ENCODE measurements at regions not wholly inside any gene's neighbourhood (a gene's known extent, or its start where the extent isn't known, plus 50 kb on each side); places are given as distances from the start of the nearest gene placed in this dataset.

DNA sequence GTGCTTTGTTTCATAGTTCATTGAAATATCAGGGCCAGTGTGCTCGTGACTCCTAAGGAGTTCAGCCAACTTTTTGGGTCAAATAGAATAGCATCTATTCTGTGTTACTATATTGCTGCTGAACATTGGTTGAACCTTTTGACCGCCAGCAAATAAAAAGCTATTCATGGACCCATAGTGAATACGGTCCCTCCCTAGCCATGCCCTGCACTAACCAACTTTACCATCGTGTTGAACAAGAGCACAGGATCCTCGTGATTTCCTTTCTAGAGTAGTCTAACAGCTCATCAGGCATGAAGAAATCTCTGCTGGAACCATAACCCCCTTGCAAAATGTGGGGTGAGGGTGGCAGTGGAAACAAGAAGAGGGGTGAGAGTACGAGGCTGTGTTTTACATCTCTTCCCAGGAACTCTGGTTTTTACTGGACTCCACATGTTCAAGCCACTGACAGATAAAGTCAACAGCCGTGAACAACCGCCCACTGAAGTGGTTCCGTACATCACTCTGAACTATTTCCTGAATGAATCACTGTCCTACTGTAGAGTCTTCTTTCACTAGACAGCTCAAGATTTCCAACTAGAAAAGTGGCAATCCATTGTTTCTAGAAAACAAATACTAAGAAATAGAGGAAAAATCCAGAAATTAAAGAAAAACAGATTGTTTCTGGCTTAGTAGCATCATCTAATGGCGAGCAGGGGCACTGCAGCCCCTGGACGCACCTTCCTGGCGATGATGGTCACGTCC, 70.1 kb upstream of the SPATA31E1 start:
- Histone ChIP-seq H3K9me3 (no peaks in the 10 kb centered on the region), H3K4me3 (no peak overlapping the region), H3K27ac (no peak overlapping the region), H3K36me3 (replicated peaks in 1 of 2; ENCODE audit: insufficient read depth in 1 of 2, low read depth in 2 of 2) (no peaks in the 10 kb centered on the region), H3K4me1 (no peaks in the 10 kb centered on the region), H3K27me3 (no peaks in the 10 kb centered on the region)
- peak in 3 of 4 donors; percentile 34 to 50 (median 37) for DNase-seq
- ATAC-seq: peak; percentile 47
- intact Hi-C loops (cut with DNase I): loop anchor here (5.0 kb wide), 1 partner anchor 130 kb away; no protein-coding TSS in a partner anchor
- WGBS, 2 donors: 36% methylated on average over 13 of the region's 13 CpGs
- no peak for TF ChIP-seq POLR2A (IDR thresholded peaks at IDR 0.05)
- TF ChIP-seq, protein P1, sequence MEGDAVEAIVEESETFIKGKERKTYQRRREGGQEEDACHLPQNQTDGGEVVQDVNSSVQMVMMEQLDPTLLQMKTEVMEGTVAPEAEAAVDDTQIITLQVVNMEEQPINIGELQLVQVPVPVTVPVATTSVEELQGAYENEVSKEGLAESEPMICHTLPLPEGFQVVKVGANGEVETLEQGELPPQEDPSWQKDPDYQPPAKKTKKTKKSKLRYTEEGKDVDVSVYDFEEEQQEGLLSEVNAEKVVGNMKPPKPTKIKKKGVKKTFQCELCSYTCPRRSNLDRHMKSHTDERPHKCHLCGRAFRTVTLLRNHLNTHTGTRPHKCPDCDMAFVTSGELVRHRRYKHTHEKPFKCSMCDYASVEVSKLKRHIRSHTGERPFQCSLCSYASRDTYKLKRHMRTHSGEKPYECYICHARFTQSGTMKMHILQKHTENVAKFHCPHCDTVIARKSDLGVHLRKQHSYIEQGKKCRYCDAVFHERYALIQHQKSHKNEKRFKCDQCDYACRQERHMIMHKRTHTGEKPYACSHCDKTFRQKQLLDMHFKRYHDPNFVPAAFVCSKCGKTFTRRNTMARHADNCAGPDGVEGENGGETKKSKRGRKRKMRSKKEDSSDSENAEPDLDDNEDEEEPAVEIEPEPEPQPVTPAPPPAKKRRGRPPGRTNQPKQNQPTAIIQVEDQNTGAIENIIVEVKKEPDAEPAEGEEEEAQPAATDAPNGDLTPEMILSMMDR (IDR thresholded peaks at IDR 0.05): peak; percentile 77 to 97 (median 90)

- no peaks in the 10 kb centered on the region for H3K4me1 ChIP-seq
- H3K9me3 ChIP-seq: no peaks in the 10 kb centered on the region
- H3K27ac ChIP-seq: no peak overlapping the region
- H3K4me3 ChIP-seq: no peak overlapping the region
- H3K27me3 ChIP-seq: no peaks in the 10 kb centered on the region
- 34 to 41% methylated on average over 7 of the region's 7 CpGs for WGBS, 2 donors
- ATAC-seq (no peak), DNase-seq (no peak)
- TF ChIP-seq, protein P1 (IDR thresholded peaks at IDR 0.05): no peak
- no peak for TF ChIP-seq POLR2A (IDR thresholded peaks at IDR 0.05)
- H3K36me3 ChIP-seq (replicated peaks in 1 of 2; ENCODE audit: insufficient read depth in 1 of 2, low read depth in 2 of 2): no peaks in the 10 kb centered on the region
- intact Hi-C loops (cut with DNase I): loop anchor here (5.0 kb wide), 1 partner anchor 131 kb away; no protein-coding TSS in a partner anchor
Observed at GRCh38 chr9:87813119-87813463, 69.6 kb upstream of the SPATA31E1 start.

DNA sequence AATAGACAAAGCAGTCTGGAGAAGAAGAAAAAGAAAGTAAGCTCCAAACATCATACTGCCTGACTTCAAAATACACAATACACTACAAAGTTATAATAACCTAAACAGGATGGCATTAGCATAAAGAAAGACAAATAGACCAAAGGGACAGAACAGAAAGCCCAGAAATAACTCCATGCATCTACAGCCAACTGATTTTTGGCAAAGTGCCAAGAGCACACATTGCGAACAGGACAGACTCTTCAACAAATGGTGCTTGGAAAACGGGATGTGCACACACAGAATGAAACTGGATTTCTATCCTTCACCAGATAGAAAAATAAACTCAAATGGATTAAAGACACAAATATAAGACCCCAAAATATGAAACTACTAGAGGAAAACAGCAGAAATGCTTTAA, 66.6 kb upstream of the SPATA31E1 start:
- no peaks in the 10 kb centered on the region for H3K4me1 ChIP-seq
- ATAC-seq (no peak), DNase-seq (peak; percentile 23 to 50 (median 43))
- no peaks in the 10 kb centered on the region for H3K36me3 ChIP-seq (replicated peaks in 1 of 2; ENCODE audit: insufficient read depth in 1 of 2, low read depth in 2 of 2)
- no peak overlapping the region for H3K27ac ChIP-seq
- no peaks in the 10 kb centered on the region for H3K9me3 ChIP-seq
- H3K27me3 ChIP-seq: no peaks in the 10 kb centered on the region
- WGBS, 2 donors: 8 to 11% methylated on average over 2 of the region's 2 CpGs
- H3K4me3 ChIP-seq: no peak overlapping the region
- TF ChIP-seq, protein P1 (IDR thresholded peaks at IDR 0.05): no peak
- no peak for TF ChIP-seq POLR2A (IDR thresholded peaks at IDR 0.05)
- intact Hi-C loops (cut with DNase I): no loop called here

- ATAC-seq (no peak), DNase-seq (no peak)
- TF ChIP-seq, protein P1 (IDR thresholded peaks at IDR 0.05): no peak
- TF ChIP-seq POLR2A (IDR thresholded peaks at IDR 0.05): no peak
- Histone ChIP-seq H3K4me3 (no peak overlapping the region), H3K27me3 (no peaks in the 10 kb centered on the region), H3K27ac (no peak overlapping the region), H3K9me3 (no peaks in the 10 kb centered on the region), H3K36me3 (replicated peaks in 1 of 2; ENCODE audit: insufficient read depth in 1 of 2, low read depth in 2 of 2) (no peaks in the 10 kb centered on the region), H3K4me1 (no peaks in the 10 kb centered on the region)
- intact Hi-C loops (cut with DNase I): no loop called here
- 84 to 92% methylated on average over 3 of the region's 3 CpGs for WGBS, 2 donors
Observed at GRCh38 chr9:87818308-87818707, 64.4 kb upstream of the SPATA31E1 start.

All from body of pancreas (tissue), 4 donors.